Caki2 (cell line): ENCODE measurements at regions not wholly inside any gene's neighbourhood (a gene's known extent, or its start where the extent isn't known, plus 50 kb on each side); places are given as distances from the start of the nearest gene placed in this dataset.

Experiments used
- DNase-seq: peaks from one replicate; pipeline ENCODE4 v3.0.0-alpha.2; 2015; ENCODE audit warnings: low read depth
- in situ Hi-C: cut with HindIII; loops from 2 replicates; pipeline ENCODE4 v1.10.0; 2016; ENCODE audit warnings: low sequenced_read_pairs, low pct_unique_long_range_greater_than_20kb, mixed read lengths

DNA sequence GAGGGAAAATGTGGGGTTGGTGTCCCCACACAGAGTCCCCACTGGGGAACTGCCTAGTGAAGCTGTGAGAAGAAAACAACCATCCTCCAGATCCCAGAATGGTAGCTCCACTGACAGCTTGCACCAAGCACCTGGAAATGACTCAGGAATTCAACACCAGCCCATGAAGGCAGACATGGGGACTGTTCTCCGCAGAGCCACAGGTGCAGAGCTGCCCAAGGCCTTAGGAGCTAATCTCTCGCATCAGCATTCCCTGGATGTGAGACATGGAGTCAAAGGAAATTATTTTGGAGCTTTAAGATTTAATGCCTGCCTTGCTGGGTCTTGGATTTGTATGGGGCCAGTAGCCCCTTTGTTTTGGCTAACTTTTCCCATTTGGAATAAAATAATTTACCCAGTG is 367.9 kb downstream of the FAM133A start:
- in situ Hi-C loops, result no loop called here
- no peak for DNase-seq

DNA sequence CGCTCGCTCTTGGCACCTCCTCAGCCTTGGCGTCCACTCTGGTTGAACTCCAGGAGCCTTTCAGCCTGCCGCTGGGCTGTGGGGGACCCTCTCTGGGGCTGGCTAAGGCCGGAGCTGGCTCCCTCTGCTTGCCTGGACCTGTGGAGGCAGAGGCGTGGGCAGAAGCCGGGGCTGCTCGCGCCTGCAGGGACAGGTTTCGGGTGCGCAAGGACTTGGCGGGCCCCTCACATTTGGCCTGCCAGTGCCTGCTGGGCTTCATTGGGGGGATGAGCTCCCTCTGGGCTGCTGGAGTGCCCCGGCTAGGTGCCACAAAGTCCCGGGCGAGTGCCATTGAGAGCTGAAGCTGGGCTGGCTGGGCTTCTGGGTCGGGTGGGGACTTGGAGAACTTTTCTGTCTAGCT is 371.7 kb downstream of the FAM133A start:
- no peak for DNase-seq
- in situ Hi-C loops, result no loop called here

DNA sequence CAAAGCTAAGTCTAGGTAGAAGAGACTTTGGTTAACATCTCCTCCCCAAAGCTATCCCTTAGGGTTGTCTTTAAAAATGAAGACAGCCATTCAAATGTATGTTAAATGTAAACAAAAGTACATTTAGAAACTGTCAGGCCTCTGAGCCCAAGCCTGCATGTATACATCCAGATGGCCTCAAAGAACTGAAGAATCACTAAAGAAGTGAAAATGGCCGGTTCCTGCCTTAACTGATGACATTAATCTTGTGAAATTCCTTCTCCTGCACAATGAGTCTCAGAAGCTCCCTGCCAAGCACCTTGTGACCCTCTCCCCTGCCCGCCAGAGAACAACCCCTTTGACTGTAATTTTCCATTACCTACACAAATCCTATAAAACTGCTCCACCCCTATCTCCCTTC is 377.9 kb downstream of the FAM133A start:
- DNase-seq, result no peak
- in situ Hi-C loops, result no loop called here

DNA sequence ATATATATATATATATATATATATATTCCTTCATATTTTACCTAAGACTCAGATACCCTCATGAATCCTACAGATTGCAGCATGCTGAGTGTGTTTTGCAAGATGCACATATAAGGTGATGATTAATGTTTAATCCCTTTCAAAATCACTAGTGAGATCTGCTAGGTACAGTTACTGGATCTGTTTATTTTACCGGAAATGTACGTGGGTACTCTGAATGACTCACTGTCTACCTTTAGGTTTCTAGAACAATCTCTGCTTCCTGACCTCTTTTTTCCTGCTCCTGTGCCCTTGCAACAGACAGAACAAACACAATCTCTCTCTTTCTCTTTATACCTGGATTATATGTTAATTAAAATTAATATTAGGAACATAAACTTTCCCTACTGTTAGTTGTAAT is 379.6 kb downstream of the FAM133A start:
- in situ Hi-C loops, result no loop called here
- peak; percentile 1 for DNase-seq

DNA sequence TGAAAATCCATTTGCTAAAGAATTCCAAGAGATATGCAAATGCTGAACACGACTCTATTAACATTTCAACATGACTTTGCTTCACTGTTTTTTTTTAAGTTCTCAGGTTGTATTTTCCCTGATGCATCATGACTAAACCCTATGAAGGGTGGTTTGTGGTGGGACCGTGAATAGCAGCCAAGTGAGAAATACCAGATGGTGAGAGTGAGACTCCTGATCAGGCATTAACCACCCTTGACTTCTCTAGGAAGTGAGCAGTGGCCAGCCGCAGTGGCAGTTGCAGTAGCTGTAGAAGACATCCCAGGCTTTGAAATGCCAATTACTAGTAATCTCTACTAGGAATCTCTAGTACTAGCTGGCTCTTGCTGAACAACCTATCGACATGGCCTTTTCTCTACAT is 383.4 kb downstream of the FAM133A start:
- in situ Hi-C loops, result no loop called here
- peak; percentile 41 for DNase-seq

DNA sequence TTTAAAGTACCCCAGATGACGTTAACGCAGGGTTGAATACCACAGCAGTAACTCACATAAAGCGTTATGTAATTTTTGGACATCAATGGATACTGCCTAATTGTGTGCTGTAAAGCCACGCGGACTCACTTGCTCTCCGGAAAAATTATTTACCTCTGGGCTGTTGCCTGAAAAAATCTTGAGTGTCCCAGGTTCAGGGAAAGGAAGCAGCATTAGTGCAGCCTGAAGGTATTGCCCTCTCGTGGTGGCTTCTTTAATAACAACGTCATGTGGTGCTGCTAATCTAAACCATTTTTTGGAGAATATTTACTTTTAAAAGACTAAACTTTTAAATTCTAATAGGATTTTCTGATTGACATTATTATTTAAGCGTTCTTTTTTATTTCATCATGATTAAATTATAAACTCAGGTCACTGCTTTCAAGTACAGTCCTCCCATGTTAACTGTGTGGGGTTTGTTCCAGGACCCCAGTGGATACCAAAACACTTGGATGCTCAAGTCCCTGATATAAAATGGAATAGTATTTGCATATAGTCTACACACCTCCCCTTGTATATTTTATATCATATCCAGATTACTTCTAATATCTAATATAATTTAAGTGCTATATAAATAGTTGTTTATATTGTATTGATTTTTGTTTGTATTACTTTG is 384.8 kb downstream of the FAM133A start:
- peak; percentile 22 for DNase-seq
- in situ Hi-C loops, result no loop called here

DNA sequence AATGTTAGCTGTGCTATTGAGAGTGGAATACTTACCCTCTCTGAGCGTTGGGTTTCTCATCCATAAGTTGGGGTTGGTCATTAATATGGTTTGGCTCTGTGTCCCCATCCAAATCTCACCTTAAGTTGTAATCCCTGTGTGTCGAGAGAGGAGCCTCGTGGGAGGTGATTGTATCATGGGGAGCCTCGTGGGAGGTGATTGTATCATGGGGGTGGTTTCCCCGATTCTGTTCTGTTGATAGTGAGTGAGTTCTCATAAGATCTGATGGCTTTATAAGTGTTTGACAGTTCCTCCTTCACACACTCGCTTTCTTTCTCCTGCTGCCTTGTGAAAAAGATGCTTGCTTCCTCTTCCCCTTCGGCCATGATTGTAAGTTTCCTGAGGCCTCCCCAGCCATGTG is 391.1 kb downstream of the FAM133A start:
- in situ Hi-C loops, result no loop called here
- DNase-seq, result no peak

DNA sequence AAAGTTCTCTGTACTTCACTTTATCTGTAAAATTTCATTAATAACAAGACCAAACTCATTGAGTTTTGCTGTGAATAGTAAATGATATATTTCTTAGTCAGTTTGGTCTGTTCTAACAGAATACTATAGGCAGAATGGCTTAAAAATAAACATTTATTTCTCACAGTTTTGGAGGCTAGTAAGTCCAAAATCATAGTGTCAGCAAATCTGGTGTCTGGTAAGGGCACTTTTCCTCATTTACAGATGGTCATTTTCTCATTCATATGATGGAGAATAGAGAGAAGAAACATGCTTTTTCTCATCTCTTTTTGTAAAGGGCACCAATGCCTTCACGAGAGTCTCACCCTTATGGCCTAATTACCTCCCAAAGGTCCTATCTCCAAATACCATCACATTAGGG is 415.1 kb downstream of the FAM133A start:
- in situ Hi-C loops, result no loop called here
- DNase-seq, result no peak

DNA sequence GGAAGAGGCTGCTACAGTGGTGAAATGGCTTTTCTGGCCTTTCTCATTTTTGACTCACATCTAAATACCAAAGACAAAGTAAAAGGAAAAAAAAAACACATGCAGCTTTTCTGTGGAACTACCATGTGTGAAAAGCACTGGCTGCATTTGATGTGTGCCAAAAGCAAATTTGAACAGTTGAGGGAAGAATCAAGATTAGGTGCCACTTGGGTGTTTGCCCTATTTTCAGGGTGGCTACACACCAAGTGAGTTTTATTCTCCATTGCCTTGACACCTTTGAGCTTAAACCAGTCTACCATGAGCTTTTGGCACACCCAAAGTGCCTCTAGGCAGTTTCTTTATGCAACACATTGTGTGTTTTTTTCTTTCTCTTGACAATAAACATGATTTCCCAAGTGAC is 423.9 kb downstream of the FAM133A start:
- DNase-seq, result no peak
- in situ Hi-C loops, result no loop called here

DNA sequence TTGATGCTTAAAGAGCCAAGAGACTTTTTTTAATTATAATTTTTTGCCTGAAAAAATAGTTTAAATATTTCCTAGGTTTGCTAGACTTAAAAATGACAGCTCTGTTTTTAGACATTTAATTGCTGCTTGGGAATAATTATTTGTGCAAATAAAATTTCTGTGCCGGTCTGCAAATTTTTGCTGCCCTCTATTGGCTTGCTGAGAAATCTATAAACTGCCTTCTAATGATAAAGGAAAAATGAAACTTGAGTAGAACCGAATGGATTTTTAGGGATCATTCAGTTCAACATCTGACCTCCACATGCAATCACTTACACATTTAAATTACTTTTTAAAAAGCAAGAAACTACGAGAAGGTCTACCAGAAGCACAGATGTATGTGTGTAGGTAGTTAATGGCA is 434.0 kb downstream of the FAM133A start:
- no peak for DNase-seq
- in situ Hi-C loops, result no loop called here

DNA sequence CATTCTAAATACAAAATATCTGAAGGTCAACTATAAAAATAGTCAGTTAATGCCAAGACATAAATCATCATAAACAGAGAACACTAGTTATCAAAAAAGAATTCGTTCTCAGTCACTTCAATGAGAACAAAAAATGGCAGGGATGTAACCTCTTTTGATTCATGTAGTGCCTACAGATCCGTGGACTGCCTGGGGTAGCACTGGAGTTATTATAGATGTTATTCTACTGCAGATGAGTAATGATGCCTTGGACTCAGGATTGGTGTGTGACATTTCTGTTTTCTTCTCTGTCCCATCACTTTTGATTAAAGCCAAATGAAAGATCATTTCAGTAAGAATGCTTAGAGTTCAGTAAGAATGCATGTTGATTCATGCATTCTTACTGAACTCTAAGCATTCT is 440.4 kb downstream of the FAM133A start:
- in situ Hi-C loops, result no loop called here
- DNase-seq, result no peak

DNA sequence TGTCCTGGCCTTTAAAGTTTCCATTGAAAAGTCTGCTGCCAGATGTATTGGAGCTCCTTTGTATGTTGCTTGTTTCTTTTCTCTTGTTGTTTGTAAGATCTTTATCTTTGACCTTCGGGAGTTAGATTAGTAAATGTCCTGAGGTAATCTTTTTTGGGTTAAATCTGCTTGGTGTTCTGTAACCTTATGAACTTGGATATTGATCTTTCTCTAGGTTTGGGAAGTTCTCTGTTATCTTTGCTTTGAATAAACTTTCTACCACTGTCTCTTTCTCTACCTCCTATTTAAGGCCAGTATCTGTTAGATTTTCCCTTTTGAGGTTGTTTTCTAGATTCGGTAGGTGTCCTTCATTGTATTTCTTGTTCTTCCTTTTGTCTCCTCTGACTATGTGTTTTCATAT is 447.8 kb downstream of the FAM133A start:
- DNase-seq, result no peak
- in situ Hi-C loops, result no loop called here

DNA sequence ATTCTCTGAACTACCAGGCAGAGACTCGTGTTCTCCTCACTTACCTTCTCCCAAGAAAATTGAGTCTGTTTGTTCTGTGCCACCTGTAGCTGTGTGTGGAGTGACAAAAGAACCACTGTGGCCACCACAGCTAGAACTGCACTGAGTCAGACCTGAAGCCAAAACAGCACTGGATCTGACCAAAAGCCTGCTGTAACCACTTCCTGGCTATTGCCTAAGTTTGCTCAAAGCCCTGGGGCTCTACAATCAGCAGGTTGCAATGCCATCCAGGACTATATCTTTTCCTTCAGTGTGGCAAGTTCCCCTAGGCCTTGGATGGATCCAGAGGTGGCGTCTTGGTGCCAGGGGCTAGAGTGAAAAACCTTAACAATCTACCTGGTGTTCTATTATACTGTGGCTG is 449.1 kb downstream of the FAM133A start:
- in situ Hi-C loops, result no loop called here

DNA sequence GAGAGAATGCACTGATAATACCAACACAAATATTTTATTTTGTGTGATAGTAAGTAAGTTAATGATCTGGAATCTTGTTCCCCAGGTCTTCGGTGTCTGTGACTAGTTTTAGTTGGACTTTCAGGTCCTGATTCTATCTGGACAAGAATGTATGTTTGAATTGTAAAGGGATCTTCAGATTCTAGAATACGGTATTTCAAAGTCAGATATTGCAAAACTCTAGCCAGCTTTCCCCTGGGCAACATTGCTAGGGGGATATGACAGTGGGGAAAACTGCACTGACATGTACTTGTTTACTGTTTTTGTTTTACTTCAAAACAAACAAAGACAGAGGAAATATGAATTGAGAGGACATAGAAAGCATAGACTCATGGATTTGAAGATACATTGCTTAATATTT is 489.0 kb downstream of the FAM133A start:
- DNase-seq, result no peak
- in situ Hi-C loops, result no loop called here

More for the DNA sequence above, 449.1 kb downstream of the FAM133A start:
- DNase-seq, result no peak

DNA sequence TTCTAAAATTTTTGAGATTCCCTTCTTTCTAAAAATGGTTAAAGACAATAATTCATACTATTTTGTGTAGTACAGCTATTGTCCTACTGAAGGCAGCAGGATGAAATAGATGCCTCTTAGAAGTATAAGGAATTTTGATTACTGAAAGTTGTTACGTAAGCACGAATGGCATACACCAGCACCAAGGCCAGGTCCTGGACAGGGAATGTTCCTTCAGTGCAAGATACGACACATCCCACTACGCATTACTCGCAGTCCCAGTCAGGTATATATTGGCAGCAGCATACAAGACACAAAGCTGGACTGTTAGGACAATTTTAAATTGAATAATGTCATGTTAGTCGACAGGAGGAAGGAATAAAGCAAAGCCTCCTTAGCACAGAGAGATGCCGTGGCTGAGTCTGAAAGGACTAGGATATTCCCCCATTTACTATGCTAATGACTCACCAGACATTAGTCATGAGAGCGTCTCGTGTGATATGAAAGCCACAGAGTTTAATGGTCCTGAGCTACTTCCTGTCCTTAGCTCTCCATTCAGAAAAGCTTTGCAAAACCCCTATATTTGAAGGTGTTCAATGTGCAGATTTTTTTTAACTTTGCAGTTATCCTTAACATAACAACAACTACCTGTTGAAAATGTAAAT is 504.3 kb downstream of the FAM133A start:
- DNase-seq, result peak; percentile 51

DNA sequence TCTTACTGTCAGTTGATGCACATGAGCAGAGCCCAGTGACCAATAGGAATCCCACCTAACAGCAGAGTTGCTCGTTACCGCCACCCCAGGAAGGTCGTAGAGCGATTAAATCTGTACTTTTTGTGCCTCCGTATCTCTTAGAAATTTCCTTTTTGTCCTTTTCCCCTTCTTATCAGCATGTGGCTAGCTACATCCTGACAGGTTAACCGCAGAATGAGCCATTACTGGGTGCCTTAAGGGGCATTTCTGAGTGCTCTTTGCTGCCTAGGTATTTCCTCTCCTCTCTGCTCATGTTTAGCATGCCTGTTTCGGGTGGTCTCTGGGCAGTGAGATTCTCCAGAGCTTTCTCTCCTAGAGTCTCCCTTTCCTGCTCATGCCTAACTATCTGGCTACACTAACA is 530.5 kb downstream of the FAM133A start:
- in situ Hi-C loops, result no loop called here
- DNase-seq, result no peak

More for the DNA sequence above, 504.3 kb downstream of the FAM133A start:
- in situ Hi-C loops, result no loop called here

DNA sequence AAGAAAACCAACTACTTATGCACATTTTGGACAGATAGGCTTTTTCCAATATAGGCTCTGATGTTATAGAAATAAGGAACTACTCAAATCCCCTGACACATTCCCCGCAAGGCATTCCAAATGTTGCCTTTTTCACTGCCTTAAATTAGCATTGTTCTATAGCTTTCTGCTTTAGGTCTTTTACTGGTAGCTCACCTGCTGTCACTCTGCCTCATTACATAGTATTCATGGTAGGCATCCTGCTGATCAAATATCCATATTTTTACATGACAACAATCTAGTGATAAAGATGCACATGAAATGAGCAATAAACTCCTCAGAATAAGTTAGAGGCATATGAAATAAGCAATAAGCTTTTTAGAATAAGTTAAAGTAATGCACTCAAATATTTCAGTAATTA is 542.7 kb downstream of the FAM133A start:
- in situ Hi-C loops, result no loop called here
- no peak for DNase-seq

DNA sequence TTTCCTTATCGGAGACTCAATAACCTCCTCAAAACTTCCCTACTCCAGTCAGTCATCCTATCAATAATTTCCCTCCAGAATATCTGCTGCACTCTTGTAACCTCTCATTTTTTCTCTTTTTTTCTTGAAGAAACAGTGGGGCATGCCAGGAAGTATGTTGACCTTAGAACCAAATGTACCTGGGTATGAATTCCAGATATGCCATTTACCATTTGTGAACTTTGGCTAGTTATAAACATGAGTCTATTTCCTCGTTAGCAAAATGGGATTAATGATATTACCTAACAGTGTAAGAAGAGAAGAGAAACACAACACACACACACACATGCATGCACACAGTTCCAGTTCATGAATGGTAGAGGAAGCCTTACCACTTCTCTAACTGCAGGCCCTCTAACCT is 578.2 kb downstream of the FAM133A start:
- in situ Hi-C loops, result no loop called here
- no peak for DNase-seq

DNA sequence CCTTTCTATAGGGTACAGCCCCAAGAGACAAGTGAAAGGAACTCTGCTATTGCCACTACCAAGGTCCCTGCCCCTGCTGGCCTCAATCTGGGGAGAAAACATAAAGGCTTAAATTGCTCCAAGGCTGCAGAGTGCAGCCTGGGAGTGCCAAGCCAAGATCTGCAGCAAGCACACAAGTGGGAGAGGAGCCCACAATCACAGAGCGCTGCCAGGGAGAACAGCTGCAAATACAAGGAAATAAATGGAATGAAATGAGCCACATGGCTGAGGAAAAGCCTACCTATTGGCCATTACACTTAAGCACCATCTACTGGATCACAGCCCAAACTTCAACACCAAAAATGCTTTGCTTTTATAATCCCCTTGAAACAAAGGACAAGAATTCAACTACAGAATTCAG is 582.4 kb downstream of the FAM133A start:
- in situ Hi-C loops, result no loop called here

DNA sequence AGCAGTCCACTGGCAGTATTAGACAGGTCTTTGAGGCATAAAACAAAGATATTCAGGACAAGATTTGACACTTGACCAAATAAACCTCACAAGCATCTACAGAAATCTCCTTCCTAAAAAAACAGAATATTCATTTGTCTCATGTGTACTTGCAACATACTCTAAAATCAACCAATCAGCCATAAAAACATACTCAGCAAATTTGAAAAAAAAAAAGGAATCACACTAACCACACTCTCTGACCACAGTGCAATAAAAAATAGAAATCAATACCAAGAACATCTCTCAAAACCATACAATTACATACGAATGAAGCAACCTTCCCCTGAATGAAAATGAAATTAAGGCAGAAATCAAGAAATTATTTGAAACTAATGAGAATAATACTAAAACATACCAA is 591.3 kb downstream of the FAM133A start:
- in situ Hi-C loops, result no loop called here
- DNase-seq, result no peak

More for the DNA sequence above, 582.4 kb downstream of the FAM133A start:
- DNase-seq, result no peak
